ENCODE measurements at regions not wholly inside any gene's neighbourhood (a gene's known extent, or its start where the extent isn't known, plus 50 kb on each side); places are given as distances from the start of the nearest gene placed in this dataset.

DNA sequence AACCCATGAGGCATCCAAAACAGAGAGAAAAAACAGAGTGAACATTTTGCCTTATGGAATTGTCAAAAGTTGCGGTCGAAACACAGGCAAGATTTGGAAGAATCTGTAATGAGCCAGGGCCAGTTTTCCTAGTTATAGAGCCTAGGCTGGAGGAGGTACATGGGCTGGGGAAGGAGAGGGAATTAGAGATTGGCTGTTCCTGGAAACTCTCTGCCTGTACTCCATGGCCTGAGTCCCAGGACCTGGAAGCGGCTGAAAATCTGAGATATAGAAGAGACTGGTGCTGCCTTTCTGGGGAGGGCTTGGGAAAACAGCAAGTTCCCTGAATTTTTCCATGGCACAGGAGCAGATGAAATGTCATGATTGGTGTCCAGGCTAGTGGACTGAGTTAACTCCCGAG is 122.8 kb upstream of the KLF12 start:
- no peaks in the 10 kb centered on the region for H3K79me2 ChIP-seq (ENCODE audit: insufficient read depth, low read length)
- FAIRE-seq, result no peak
- ChIA-PET CTCF (ENCODE audit: low intra/inter-chr PET ratio, low total read pairs) (no interaction called here), POLR2A (no interaction called here)
- WGBS (ENCODE audit: low lambda C conversion rate), result 71% methylated on average over 4 of the region's 4 CpGs
- H3K36me3 ChIP-seq (replicated peaks in 1 of 2; ENCODE audit: control insufficient read depth in 1 of 2, insufficient read depth in 2 of 2, low read length in 2 of 2), result no peaks in the 10 kb centered on the region
- no peak for DNase-seq (ENCODE audit: low spot score)
- no peak overlapping the region for H3K9ac ChIP-seq (ENCODE audit: insufficient read depth, low read depth, low read length)
- H3K9me3 ChIP-seq (ENCODE audit: low read length), result no peaks in the 10 kb centered on the region
- H3K4me3 ChIP-seq (replicated peaks in 1 of 3; ENCODE audit: insufficient read depth in 1 of 3, low read depth in 2 of 3, low read length in 3 of 3), result no peak overlapping the region
- no peaks in the 10 kb centered on the region for H4K20me1 ChIP-seq (ENCODE audit: insufficient read depth, low read length)
- ATAC-seq, result no peak
- no peak overlapping the region for H3K4me2 ChIP-seq (ENCODE audit: low read depth, low read length)
- H3K4me1 ChIP-seq (ENCODE audit: insufficient read depth, low read length), result no peaks in the 10 kb centered on the region
- TF ChIP-seq, protein P1, sequence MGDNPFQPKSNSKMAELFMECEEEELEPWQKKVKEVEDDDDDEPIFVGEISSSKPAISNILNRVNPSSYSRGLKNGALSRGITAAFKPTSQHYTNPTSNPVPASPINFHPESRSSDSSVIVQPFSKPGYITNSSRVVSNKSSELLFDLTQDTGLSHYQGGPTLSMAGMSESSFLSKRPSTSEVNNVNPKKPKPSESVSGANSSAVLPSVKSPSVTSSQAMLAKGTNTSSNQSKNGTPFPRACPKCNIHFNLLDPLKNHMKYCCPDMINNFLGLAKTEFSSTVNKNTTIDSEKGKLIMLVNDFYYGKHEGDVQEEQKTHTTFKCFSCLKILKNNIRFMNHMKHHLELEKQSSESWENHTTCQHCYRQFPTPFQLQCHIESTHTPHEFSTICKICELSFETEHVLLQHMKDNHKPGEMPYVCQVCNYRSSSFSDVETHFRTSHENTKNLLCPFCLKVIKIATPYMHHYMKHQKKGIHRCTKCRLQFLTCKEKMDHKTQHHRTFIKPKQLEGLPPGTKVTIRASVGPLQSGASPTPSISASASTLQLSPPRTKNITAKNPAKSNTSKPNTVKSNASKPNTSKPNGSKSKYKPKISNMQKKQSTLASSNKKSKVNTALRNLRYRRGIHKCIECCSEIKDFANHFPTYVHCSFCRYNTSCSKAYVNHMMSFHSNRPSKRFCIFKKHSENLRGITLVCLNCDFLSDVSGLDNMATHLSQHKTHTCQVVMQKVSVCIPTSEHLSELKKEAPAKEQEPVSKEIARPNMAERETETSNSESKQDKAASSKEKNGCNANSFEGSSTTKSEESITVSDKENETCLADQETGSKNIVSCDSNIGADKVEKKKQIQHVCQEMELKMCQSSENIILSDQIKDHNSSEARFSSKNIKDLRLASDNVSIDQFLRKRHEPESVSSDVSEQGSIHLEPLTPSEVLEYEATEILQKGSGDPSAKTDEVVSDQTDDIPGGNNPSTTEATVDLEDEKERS (CRISPR knock-in tag; IDR thresholded peaks at IDR 0.05), result no peak
- no peak for TF ChIP-seq KDM3A (CRISPR knock-in tag; IDR thresholded peaks at IDR 0.05; ENCODE audit: low read depth)
- TF ChIP-seq ZNF260 (CRISPR knock-in tag; IDR thresholded peaks at IDR 0.05; ENCODE audit: borderline replicate concordance, low read depth), result no peak
- TF ChIP-seq SKIL (CRISPR knock-in tag; IDR thresholded peaks at IDR 0.05; ENCODE audit: borderline replicate concordance), result no peak
- no peak for TF ChIP-seq POLR2AphosphoS2 (IDR thresholded peaks at IDR 0.05; ENCODE audit: low read depth, low read length)
- no peak for TF ChIP-seq NCOA1 (CRISPR knock-in tag; IDR thresholded peaks at IDR 0.05)
- TF ChIP-seq KLF11 (CRISPR knock-in tag; IDR thresholded peaks at IDR 0.05), result no peak
- TF ChIP-seq KLF16 (CRISPR knock-in tag; IDR thresholded peaks at IDR 0.05), result no peak
- TF ChIP-seq ZNF780A (CRISPR knock-in tag; IDR thresholded peaks at IDR 0.05), result no peak
- TF ChIP-seq, protein P2, sequence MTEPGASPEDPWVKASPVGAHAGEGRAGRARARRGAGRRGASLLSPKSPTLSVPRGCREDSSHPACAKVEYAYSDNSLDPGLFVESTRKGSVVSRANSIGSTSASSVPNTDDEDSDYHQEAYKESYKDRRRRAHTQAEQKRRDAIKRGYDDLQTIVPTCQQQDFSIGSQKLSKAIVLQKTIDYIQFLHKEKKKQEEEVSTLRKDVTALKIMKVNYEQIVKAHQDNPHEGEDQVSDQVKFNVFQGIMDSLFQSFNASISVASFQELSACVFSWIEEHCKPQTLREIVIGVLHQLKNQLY (CRISPR knock-in tag; IDR thresholded peaks at IDR 0.05), result no peak
- TF ChIP-seq PBX2 (CRISPR knock-in tag; IDR thresholded peaks at IDR 0.05), result no peak
- TF ChIP-seq PHF8 (CRISPR knock-in tag; IDR thresholded peaks at IDR 0.05), result no peak
- TF ChIP-seq ZNF496 (CRISPR knock-in tag; IDR thresholded peaks at IDR 0.05; ENCODE audit: insufficient replicate concordance), result no peak
- no peak for TF ChIP-seq NR2F6 (IDR thresholded peaks at IDR 0.05)
- no peak for TF ChIP-seq NR2F6 (CRISPR knock-in tag; IDR thresholded peaks at IDR 0.05)
- no peak for TF ChIP-seq ELF4 (CRISPR knock-in tag; IDR thresholded peaks at IDR 0.05; ENCODE audit: borderline replicate concordance)
- TF ChIP-seq FOXC1 (CRISPR knock-in tag; IDR thresholded peaks at IDR 0.05; ENCODE audit: borderline replicate concordance), result no peak
- no peak for TF ChIP-seq ZNF530 (CRISPR knock-in tag; IDR thresholded peaks at IDR 0.05; ENCODE audit: low read depth)
- TF ChIP-seq ZNF343 (CRISPR knock-in tag; IDR thresholded peaks at IDR 0.05), result no peak
- no peak for TF ChIP-seq ARNTL (CRISPR knock-in tag; IDR thresholded peaks at IDR 0.05)
- in situ Hi-C loops (cut with HindIII; ENCODE audit: extremely low pct_ligation_motif_present, low pct_unique_long_range_greater_than_20kb), result no loop called here
- no peak overlapping the region for H2AFZ ChIP-seq (ENCODE audit: low read length)
- intact Hi-C loops (cut with micrococcal nuclease; ENCODE audit: unreplicated experiment), result no loop called here
- no peaks in the 10 kb centered on the region for H3K27me3 ChIP-seq (ENCODE audit: control insufficient read depth in 1 of 2, insufficient read depth in 2 of 2, low read length in 2 of 2)
- BruUV-seq (replicated peaks), result no TSS peak
- no peak overlapping the region for H3K27ac ChIP-seq (ENCODE audit: extremely low read length, insufficient read depth, low read length)
